ENCODE measurements at regions not wholly inside any gene's neighbourhood (a gene's known extent, or its start where the extent isn't known, plus 50 kb on each side); places are given as distances from the start of the nearest gene placed in this dataset.

- no peaks in the 10 kb centered on the region for H3K36me3 ChIP-seq
- WGBS (ENCODE audit: insufficient coverage, low coverage, low lambda C conversion rate, missing lambda C conversion rate), result 60% methylated on average over 3 of the region's 4 CpGs
- ATAC-seq, result no peak
- no peaks in the 10 kb centered on the region for H3K9me3 ChIP-seq
- no peak overlapping the region for H3K27ac ChIP-seq
- intact Hi-C loops (cut with DNase I), result no loop called here
- no peak for TF ChIP-seq CTCF (IDR thresholded peaks at IDR 0.05)
- no peak for TF ChIP-seq POLR2A (IDR thresholded peaks at IDR 0.05)
- no peak for DNase-seq
- no peaks in the 10 kb centered on the region for H3K4me1 ChIP-seq
- no peaks in the 10 kb centered on the region for H3K27me3 ChIP-seq
- no peak overlapping the region for H3K4me3 ChIP-seq
Observed at GRCh38 chr14:49240383-49240782, 345.8 kb downstream of the RPS29 start.

GRCh38 chr14:49228552-49228951 lies 357.6 kb downstream of the RPS29 start:
- Histone ChIP-seq H3K27me3 (no peaks in the 10 kb centered on the region), H3K9me3 (no peaks in the 10 kb centered on the region), H3K36me3 (no peaks in the 10 kb centered on the region), H3K27ac (no peak overlapping the region), H3K4me1 (no peaks in the 10 kb centered on the region), H3K4me3 (no peak overlapping the region)
- intact Hi-C loops (cut with DNase I), result no loop called here
- no peak for DNase-seq
- TF ChIP-seq CTCF (IDR thresholded peaks at IDR 0.05) (no peak), POLR2A (IDR thresholded peaks at IDR 0.05) (no peak)
- ATAC-seq, result no peak
- WGBS (ENCODE audit: insufficient coverage, low coverage, low lambda C conversion rate, missing lambda C conversion rate), result 63% methylated on average over 4 of the region's 4 CpGs

- intact Hi-C loops (cut with DNase I), result no loop called here
- H3K36me3 ChIP-seq, result no peaks in the 10 kb centered on the region
- no peaks in the 10 kb centered on the region for H3K4me1 ChIP-seq
- WGBS (ENCODE audit: insufficient coverage, low coverage, low lambda C conversion rate, missing lambda C conversion rate), result 69% methylated on average over 3 of the region's 3 CpGs
- H3K9me3 ChIP-seq, result no peaks in the 10 kb centered on the region
- H3K4me3 ChIP-seq, result no peak overlapping the region
- H3K27me3 ChIP-seq, result no peaks in the 10 kb centered on the region
- TF ChIP-seq POLR2A (IDR thresholded peaks at IDR 0.05), result no peak
- no peak for TF ChIP-seq CTCF (IDR thresholded peaks at IDR 0.05)
- H3K27ac ChIP-seq, result no peak overlapping the region
- ATAC-seq, result no peak
- no peak for DNase-seq
Observed at GRCh38 chr14:49221316-49221715, 364.9 kb downstream of the RPS29 start.

- no peak for TF ChIP-seq CTCF (IDR thresholded peaks at IDR 0.05)
- no peak for TF ChIP-seq POLR2A (IDR thresholded peaks at IDR 0.05)
- Histone ChIP-seq H3K4me1 (no peaks in the 10 kb centered on the region), H3K36me3 (no peaks in the 10 kb centered on the region), H3K4me3 (no peak overlapping the region), H3K27me3 (no peaks in the 10 kb centered on the region), H3K27ac (no peak overlapping the region), H3K9me3 (no peaks in the 10 kb centered on the region)
- whole genome bisulfite sequencing (ENCODE audit: insufficient coverage, low coverage, low lambda C conversion rate, missing lambda C conversion rate), result 56% methylated on average over 3 of the region's 3 CpGs
- ATAC-seq (no peak), DNase-seq (no peak)
- intact Hi-C loops (cut with DNase I), result no loop called here
Observed at GRCh38 chr14:49220492-49220891, 365.7 kb downstream of the RPS29 start.

GRCh38 chr14:49218436-49219092 lies 367.6 kb downstream of the RPS29 start:
- no peaks in the 10 kb centered on the region for H3K4me1 ChIP-seq
- H3K4me3 ChIP-seq, result no peak overlapping the region
- H3K27ac ChIP-seq, result no peak overlapping the region
- no peaks in the 10 kb centered on the region for H3K36me3 ChIP-seq
- no peaks in the 10 kb centered on the region for H3K27me3 ChIP-seq
- intact Hi-C loops (cut with DNase I), result no loop called here
- TF ChIP-seq CTCF (IDR thresholded peaks at IDR 0.05) (no peak), POLR2A (IDR thresholded peaks at IDR 0.05) (no peak)
- ATAC-seq (no peak), DNase-seq (no peak)
- 59% methylated on average over 4 of the region's 5 CpGs for WGBS (ENCODE audit: insufficient coverage, low coverage, low lambda C conversion rate, missing lambda C conversion rate)
- H3K9me3 ChIP-seq, result no peaks in the 10 kb centered on the region
